GM04504 (cell line): ENCODE measurements at regions not wholly inside any gene's neighbourhood (a gene's known extent, or its start where the extent isn't known, plus 50 kb on each side); places are given as distances from the start of the nearest gene placed in this dataset.
"Not testable (repeated sequence)": the region's sequence is repeated elsewhere in the genome, so short reads cannot be mapped to it uniquely, and the experiment has no call there.

Experiments used
- DNase-seq: peaks from one replicate; pipeline ENCODE4 v3.0.0-alpha.2; 2012; ENCODE audit warnings: low read depth

GRCh38 chr1:146411923-146412322 is 183.1 kb upstream of the NOTCH2NLA start:
- not testable (repeated sequence) for DNase-seq

GRCh38 chr1:146409817-146410441 is 181.1 kb upstream of the NOTCH2NLA start:
- not testable (repeated sequence) for DNase-seq

- not testable (repeated sequence) for DNase-seq
Measured at GRCh38 chr1:146409116-146409801, 180.4 kb upstream of the NOTCH2NLA start.

GRCh38 chr1:146401281-146401825 is 172.5 kb upstream of the NOTCH2NLA start:
- not testable (repeated sequence) for DNase-seq

- not testable (repeated sequence) for DNase-seq
Measured at GRCh38 chr1:146400173-146401121, 171.6 kb upstream of the NOTCH2NLA start.

- not testable (repeated sequence) for DNase-seq
Measured at GRCh38 chr1:146399225-146399624, 170.4 kb upstream of the NOTCH2NLA start.

GRCh38 chr1:146396801-146397200 is 168.0 kb upstream of the NOTCH2NLA start:
- not testable (repeated sequence) for DNase-seq

- not testable (repeated sequence) for DNase-seq
Measured at GRCh38 chr1:146396242-146396641, 167.4 kb upstream of the NOTCH2NLA start.

- DNase-seq: not testable (repeated sequence)
Measured at GRCh38 chr1:146393796-146394195, 165.0 kb upstream of the NOTCH2NLA start.

- not testable (repeated sequence) for DNase-seq
Measured at GRCh38 chr1:146393154-146393553, 164.3 kb upstream of the NOTCH2NLA start.

- not testable (repeated sequence) for DNase-seq
Measured at GRCh38 chr1:146389178-146389577, 160.4 kb upstream of the NOTCH2NLA start.

- not testable (repeated sequence) for DNase-seq
Measured at GRCh38 chr1:146387750-146388469, 159.1 kb upstream of the NOTCH2NLA start.

GRCh38 chr1:146386851-146387749 is 158.3 kb upstream of the NOTCH2NLA start:
- DNase-seq: peak; percentile 85

GRCh38 chr1:146381196-146381595 is 152.4 kb upstream of the NOTCH2NLA start:
- DNase-seq: not testable (repeated sequence)

- DNase-seq: peak; percentile 97
Measured at GRCh38 chr1:146376708-146377496, 148.1 kb upstream of the NOTCH2NLA start.

- peak; percentile 47 for DNase-seq
Measured at GRCh38 chr1:146376309-146376707, 147.5 kb upstream of the NOTCH2NLA start.

GRCh38 chr1:146375108-146375507 is 146.3 kb upstream of the NOTCH2NLA start:
- DNase-seq: not testable (repeated sequence)

GRCh38 chr1:146369940-146370339 is 141.1 kb upstream of the NOTCH2NLA start:
- DNase-seq: not testable (repeated sequence)

GRCh38 chr1:146355373-146355772 is 126.6 kb upstream of the NOTCH2NLA start:
- not testable (repeated sequence) for DNase-seq
